DMS53 treated with DMSO at 0.1 percent for 48 hours (cell line): ENCODE measurements at regions not wholly inside any gene's neighbourhood (a gene's known extent, or its start where the extent isn't known, plus 50 kb on each side); places are given as distances from the start of the nearest gene placed in this dataset.
A peak's percentile ranks its signal among the peaks of the same experiment; 100 is the strongest.

Experiments used
- DNase-seq: peaks from one replicate; lab custom pipeline; 2025; ENCODE audit not compliant: unreplicated experiment; lab: John Stamatoyannopoulos, UW

DNA sequence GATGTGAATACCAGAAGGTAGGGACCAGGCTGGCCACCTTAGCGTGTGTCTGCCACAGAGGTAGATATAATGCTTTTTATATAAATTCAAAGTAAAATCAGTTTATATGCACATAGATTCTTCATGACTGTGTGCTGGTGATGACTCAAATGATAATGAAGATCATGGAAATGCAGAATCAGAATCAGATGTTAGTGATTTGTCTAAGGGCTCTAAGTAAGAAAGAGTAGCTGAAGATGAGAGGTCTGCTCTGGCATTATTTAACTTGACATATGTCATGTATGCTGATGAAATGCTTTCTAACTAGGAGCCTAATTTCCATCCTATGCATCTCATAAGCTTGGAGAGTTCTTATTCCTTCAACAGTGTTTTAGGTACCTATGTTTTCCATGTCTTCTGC lies 50.3 kb upstream of the DPH6 start:
- no peak for DNase-seq

DNA sequence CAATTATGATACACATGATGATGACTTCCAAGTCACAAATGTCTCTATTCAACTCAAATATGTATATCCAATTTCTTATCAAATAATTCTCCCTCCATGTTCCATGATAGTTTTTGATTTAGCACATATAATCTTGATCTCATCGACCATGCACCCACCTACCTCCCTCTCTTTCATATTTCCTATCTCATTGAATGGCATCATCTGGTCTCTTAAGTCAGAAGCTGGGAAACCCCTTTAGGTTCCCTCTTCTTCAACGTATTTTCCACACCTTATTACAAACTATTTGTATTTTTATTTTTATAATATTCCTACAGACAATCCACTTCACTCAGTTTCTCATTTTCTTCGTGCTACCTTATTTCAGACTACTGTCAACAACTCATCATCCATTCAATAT lies 56.9 kb upstream of the DPH6 start:
- DNase-seq, result no peak

DNA sequence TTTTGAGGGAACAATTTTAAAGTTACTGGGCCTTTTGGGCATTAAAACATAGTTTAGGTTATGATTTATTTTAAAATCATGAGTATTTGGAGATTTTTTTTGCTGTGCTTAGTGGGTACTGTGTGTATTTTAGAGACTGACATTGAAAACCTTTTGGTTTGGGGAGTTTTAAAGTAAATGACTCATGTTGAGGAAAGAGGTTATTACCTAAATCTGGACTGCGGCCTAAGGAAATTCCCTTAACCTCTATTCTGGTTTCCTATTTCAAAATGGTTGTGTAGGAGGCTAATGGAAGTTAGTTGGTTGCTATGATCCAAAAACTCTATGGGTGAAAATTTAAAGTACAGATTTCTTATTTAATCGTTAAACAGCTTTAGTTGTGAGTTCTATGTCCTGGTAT lies 57.3 kb upstream of the DPH6 start:
- no peak for DNase-seq

DNA sequence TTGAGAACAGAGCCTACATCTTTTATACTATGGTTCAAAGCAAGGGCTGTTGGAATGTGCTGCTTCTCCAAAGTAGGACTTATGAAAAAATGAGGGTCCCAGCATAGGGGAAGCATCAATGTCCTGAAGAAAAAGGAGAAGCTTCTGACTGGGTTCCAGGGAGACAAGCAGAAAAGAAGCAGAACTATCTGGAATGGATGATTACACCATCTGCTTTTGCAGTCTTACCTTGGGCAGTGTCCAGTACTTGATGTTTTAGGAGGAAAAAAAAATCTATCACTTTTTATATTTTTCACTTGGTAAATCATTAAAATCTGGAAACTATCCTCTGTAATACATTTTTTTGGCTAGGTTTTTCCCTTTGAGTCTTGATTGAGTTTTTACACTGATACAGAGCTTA lies 57.9 kb upstream of the DPH6 start:
- no peak for DNase-seq

DNA sequence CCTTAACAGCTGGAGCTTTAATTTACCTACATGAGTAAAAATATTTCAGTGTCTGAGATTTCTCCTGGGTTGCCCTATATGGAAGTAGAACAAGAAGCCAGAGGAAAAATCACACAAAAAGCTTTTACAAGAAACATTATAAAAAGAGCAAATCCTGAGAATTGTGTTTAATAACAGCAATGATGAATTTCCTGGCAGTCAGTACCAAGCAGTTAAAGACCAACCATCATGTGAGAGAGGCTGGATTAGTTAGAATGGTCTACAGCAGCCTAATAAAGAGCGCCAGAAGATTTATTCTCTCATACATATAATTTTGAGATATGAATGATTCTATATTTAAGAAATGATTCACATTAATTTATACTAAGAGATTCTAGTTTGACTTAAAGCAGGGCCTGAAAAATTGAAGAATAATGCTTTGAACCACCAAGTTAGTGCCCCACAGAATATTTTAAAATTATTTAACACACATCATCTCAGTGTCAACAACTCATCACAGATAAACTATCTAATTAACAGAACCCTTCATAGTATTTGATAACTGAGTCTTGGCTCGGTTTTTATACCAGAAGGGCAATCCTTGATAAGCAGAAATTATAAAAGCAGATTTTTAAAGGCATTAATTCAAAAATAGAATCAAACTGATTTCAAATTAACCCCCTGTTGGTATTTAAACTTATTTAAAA lies 59.9 kb upstream of the DPH6 start:
- no peak for DNase-seq

DNA sequence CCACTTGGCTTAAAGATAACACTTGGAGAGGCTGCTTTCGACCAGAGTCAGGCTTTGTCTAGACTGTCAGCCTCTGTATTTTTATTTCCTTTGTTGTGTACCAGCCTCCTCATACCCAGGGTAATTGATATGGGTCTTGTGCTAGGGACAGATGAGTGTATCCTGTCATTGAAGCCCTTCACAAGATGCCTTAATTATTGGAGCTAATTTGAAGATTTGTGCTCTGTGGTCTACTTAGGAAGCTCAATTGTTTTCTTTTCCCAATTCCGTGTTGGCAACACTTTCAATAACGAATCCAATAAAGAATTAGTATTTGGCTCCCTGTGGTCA lies 60.5 kb upstream of the DPH6 start:
- no peak for DNase-seq

DNA sequence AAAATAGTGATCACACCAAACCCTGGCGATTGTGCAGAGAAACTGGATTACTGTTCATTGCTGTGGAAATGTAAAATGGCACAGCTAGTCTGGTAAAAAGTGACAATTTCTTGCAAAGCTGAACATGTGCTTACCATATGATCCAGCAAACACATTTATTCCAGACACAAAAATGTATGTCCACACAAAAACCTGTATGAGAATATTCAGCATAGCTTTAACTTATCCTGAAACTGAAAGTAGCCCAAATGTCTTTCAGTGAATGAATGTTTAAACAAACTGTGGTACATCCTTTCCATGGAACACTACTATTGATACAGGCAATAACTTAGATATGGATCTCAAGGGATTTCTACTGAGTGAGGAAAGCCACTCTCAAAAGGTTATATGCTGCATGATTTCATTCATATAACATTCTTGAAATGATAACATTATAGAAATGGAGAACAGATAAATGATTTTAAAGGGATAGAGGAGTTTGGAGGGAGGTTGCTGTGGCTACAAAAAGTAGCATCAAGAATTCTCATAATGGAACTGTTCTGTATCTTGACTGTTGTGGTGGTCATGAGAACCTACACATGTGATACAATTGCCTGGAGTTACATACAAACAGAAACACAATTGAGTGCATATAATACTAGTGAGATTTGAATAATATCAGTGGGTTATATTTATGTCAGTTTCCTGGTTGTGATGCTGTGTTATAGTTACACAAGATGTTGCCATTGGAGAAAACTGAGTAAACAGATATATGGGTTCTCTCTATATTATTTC lies 70.7 kb upstream of the DPH6 start:
- DNase-seq, result no peak

DNA sequence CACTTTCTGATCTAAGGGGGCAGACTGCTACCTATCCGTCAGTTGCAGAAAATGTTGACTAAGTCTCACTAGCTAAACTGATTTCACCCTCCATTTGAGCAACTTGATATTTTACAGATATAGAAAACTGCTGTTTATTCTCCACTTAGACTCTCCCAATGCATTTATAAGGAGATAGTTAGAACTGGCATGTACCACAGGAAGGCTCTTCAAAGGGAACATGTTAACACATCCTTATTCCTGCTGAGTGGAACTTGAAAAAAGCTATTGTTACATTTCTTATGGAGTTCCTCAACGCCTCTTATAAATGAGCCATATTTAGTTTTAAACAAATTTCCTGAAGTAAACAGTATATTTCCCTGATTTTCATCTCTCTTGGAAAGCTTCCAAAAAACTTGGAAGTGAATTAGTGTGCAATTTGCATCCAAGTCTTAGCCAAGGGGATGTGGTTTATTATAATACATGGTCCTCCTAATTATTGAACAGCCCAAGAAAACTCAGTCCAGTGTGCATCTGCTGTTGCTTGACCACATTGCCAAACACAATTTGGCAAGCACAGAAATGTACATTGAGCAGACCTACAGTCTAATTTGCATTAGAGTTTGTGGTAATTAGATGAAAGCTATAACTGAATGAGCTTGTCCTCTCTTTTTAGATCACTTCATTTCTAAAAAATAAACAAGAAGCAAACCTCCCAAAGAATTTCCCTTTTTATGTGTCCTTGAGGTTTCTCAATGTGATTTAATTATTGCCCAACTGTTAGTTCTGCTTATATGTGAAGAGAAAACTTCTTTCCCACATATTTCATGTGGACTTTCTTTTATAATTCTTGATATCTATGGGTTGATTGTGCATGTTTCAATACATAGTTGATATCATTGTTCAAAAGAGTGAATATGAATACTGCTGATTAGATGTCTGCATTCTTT lies 72.6 kb upstream of the DPH6 start:
- no peak for DNase-seq

DNA sequence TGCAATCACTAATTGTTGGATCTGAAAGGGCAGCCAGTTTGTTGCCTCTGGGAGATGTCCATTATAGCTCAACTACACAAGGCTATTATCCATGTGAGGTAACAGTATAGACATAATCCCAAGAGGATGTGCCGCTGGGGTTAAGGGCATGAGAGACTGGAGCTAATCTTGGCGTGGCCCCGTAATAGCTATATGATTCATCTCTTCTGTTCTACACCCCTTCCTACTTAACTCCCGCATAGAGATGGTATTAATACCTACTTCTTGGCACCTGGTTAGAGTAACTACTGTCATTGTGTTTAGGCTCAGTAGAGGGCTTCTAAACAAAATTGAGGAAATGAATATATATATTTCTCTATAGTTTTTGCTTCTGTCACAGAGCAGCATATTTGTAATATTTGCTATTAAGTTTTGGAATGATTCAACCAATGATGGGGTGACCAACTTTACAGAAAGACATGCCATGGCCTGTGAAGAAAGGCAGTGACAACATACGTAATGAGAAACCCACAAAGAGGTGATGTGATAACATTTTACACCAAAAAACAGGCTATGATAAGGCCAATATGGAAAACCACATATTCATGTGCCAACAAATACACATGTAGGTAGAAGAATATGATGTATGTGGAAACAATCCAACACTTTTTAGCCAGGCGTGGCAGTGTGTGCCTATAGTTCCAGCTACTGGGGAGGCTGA lies 76.8 kb upstream of the DPH6 start:
- no peak for DNase-seq

DNA sequence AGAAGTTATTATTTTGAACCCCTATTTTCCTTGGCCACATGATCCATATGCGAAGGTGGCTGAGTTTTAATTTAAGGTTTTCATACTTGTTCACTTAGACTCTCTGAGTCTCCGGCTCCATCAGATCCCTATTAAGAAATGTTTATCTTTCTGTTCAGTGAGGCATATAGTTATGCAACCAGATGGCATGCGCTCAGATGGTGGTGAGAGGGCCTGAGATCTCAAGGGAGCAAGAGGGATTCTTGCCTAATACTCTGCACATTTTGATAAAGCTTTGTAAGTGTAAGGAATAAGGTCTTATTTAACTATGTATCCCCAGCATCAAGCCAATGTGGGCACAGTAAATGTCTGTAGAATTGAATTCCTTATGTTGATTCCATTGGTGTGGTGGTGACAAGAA lies 78.9 kb upstream of the DPH6 start:
- DNase-seq, result no peak

DNA sequence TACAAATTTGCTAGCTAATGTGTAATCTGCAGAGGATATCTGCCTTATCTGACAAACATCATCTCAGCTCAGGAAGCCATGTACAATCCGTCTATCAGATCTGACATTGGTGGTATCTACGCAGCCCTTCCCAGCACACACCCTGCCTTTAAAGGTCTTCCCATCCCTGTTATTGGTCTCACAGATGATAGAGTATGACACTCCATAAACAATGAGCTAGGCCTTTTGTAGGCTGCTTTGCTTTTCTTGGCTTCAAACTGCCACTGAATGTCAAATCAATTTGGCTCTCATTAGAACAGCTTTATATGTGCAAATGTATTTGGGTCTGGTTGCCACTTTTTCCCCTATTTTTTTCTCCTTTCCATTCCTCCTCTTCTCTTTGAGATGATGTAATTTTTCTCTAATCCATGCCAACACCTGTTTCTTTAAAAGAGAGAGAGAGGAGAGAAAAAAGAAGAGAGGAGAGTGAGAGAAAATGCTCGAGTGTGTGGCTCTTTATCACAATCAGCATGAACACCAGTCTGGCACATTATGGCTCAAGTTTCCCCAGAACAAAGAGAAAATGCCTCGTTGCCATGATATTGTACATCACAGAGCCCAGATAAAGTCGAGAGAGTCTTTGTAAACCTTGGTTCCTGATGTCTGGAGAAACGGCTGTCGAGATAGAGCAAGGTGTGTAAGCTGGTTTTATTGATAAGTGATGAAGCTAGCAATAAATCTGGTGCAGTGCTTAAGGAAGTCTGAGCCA lies 80.8 kb upstream of the DPH6 start:
- no peak for DNase-seq

DNA sequence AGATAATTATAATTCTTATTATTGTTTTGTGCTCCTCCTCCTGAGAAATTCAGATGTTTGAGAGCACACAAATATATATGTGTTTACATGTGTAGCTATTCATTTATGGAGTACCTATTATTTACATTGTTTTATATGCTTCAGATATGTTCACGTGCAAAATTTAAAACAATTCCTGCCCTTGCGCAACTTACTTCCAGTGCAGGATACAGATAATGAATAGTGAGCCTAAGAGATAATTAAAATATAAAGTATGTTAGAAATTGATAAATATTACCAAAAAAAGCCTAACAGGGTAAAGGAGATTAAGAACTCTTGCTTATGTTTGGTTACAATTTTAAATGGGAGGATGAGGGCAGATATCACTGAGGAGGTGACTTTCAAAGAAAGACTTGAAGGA lies 81.7 kb upstream of the DPH6 start:
- DNase-seq, result no peak

DNA sequence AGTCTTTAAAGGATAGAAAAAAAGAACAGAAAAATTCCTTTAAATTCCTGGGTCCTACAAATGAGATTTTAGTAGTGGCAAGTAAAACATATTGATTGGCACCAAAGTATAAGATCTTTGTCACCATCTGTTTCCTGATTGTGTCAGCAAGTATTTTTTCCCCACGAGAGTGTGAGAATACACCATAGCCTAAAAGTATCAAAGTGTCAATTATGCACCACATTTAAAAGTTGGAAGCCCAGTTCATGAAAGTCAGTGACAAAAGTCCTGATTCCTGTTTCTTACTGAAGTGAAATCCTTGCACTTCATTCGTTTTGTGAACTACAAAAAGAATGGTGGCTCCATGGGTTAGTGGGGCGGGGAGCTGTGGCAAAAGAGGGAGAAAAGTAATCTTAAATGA lies 83.8 kb upstream of the DPH6 start:
- no peak for DNase-seq

DNA sequence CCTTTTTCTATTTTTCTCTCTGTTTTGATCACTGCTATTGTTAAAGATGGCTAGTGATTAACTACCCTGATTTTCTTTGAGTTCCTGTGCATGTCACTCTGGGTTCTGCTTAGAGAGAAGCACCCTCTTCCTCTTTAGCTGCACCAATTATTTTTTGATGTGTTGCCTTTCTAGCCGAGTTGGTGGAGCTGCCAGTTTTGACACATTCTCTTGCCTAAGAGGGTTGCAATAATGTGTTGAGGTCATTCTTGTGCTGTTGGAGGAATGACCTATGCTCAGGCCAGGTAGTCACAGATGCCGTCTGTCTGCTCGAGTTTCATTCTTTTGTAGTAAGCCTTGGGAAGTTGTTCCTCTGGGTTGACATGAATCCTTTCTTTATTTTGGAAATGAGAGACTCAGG lies 84.6 kb upstream of the DPH6 start:
- peak; percentile 55 for DNase-seq

DNA sequence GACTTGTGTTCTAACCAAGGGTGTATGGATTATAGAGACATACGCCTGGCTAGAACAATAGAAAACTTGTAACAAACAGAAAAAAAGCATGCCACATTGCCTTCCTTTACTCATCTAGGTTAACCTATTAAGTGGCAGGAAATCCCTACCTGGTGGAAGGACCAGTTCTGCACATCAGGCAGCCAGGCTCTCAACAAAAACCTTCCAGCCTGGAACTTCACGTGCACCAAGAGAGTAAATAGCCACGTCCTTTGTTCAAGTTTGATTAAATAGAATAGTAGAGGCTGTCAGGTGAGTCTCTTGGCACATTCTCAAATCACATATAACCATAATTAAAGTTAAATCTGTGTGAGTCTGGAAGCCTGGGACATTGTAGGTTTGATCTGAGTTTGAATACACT lies 85.0 kb upstream of the DPH6 start:
- DNase-seq, result peak; percentile 46

DNA sequence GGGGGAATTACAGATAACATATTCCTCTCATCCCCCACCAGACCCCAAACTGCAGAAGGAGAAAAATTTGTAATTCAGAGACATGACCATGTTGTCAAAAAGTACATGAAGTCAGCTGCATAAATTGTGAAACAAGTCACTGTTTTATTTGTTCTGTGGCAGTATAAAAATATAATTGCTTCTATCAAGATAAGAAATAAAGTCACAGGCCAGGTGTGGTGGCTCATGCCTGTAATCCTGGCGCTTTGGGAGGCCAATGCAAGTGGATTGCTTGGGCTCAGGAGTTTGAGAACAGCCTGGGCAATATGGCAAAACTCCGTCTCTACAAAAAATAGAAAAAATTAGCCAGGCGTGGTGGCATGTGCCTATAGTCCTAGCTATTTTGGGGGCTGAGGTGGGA lies 87.7 kb upstream of the DPH6 start:
- DNase-seq, result no peak

DNA sequence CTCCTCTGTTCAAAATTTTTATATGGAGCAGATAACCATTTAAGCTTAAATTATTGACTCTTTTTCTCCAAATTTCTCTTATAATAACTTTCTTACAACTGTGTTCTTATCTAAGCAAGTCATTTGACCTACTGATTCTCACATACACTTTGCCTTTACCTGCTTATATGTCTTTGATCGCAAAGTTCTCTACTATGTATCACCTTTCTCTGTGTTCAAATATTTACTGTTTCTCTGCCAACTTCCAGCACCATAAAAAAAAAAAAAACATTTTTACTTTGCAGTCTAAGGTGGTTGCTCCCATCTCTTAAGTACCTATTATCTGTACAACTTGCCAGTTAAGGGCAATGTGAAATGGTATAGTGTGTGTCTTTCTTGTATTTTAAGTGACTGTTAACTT lies 100.8 kb upstream of the DPH6 start:
- no peak for DNase-seq

DNA sequence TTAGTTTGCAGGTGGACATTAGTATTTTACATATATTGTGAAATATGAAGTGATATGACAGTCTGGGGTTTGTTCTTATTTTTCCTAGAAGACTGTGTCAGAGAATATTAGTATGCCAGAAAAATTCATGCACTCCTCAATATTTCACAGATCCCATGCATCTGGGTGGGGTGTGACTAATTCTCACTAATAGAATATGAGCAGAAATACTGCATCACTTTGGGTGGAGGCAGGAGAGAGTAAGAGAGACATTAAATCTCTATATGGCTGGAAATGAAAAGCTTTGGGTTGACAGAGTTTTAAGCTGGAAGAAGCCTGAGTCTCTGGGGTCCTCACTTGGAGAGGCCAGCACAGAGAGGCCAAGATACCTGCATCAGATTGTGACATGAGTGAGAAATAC lies 101.3 kb upstream of the DPH6 start:
- DNase-seq, result no peak

DNA sequence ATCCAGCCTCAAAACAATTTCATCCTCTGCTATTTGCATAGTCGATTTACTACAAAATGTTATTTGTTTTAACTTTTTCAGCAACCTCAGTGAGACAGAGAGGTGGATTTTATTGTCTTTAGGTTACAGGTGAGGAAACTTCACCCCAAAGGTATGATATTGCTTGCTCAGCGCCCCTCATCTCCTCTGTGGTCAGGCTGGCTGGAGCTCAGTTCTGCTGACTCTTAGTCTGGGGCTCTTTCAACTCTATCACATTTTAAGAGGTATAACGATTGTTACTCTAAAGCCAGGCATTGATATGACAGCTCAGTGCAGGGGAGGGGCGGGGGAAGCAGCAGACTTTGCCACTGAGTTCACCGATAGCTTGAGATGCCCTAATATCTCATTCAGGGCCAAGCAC lies 103.0 kb upstream of the DPH6 start:
- DNase-seq, result no peak

DNA sequence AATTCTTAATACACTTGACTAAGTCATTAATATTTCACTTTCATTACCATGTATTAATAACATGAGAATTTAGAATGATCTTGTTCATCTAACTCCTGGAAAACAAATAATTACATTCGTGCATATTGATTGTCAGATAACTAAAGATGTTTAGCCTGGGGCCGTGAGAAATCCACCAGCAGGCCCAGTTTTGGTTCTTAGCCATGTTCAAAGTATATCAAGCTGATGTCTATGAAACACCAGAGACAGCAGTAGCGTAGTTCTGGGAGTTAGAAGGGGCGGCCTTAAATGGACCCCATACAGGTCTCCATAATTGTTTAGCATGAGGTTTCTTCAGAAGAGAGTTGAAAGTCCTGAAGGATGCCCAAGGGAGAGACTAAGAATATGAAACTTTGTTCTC lies 103.6 kb upstream of the DPH6 start:
- DNase-seq, result no peak

DNA sequence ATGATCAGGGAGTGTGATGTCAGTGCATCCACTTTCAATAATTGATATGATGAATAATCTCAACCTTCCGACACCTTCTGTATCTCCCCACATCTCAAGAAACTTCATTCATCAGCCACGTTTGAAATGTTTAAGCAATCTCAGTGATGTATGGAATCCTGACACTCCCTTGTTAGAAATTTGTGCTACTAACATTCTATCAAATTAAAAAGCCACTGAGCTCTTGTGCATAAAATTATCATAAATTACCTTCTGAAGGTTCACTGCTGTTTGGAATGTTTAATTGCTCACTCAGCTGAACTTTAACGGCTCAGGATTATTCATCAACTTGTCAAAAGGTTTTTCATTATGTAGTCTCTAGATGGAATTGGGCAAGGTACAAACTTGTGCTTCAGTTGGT lies 108.4 kb upstream of the DPH6 start:
- DNase-seq, result no peak
